AG04450 (cell line): ENCODE measurements at regions not wholly inside any gene's neighbourhood (a gene's known extent, or its start where the extent isn't known, plus 50 kb on each side); places are given as distances from the start of the nearest gene placed in this dataset.

Experiments
- CTCF ChIA-PET: fragments of 300-600, 350-600 bp; formaldehyde crosslinking; extraction: SDS; loops from one replicate; lab custom pipeline; 2022; ENCODE audit warnings: antibody characterized with exemption, inconsistent platforms; lab: Charles Lee
- POLR2A ChIA-PET: fragments of 350-600 bp; formaldehyde crosslinking; extraction: SDS; loops from one replicate; lab custom pipeline; 2021; ENCODE audit warnings: antibody characterized with exemption, inconsistent platforms; lab: Yijun Ruan, JAX
- DNase-seq: peaks from one replicate; pipeline ENCODE4 v3.0.0-alpha.2; 2011; ENCODE audit warnings: low read depth, low spot score
- H3K27ac ChIP-seq: one replicate; pipeline ENCODE4 v1.5.1; 2012; ENCODE audit warnings: low read depth, low read length, control low read depth
- H3K27me3 ChIP-seq: one replicate; pipeline ENCODE4 v1.6.0; 2012; ENCODE audit warnings: low read length; ENCODE audit not compliant: control insufficient read depth, insufficient read depth
- H3K4me3 ChIP-seq: 2 replicates; pipeline ENCODE4 v1.5.1; 2011; ENCODE audit warnings: mild to moderate bottlenecking, low read depth, low read length, control low read depth
- H3K9me3 ChIP-seq: 2 replicates; pipeline ENCODE4 v1.5.1; 2012; ENCODE audit warnings: low read length; ENCODE audit not compliant: control insufficient read depth, insufficient read depth
- CTCF ChIP-seq: IDR thresholded peaks from 2 replicates; pipeline ENCODE4 v1.5.1; 2011; ENCODE audit warnings: low read depth, low read length, control low read depth, inconsistent platforms

GRCh38 chr9:17970277-17970676 is 391.4 kb downstream of the SH3GL2 start:
- CTCF ChIA-PET: no interaction called here
- no peak overlapping the region for H3K27ac ChIP-seq
- TF ChIP-seq CTCF: no peak
- H3K27me3 ChIP-seq: no peaks in the 10 kb centered on the region
- no peak for DNase-seq
- POLR2A ChIA-PET: no interaction called here
- H3K9me3 ChIP-seq: no peaks in the 10 kb centered on the region
- no peak overlapping the region for H3K4me3 ChIP-seq

- DNase-seq: no peak
- Histone ChIP-seq H3K9me3 (no peaks in the 10 kb centered on the region), H3K27ac (no peak overlapping the region), H3K4me3 (no peak overlapping the region), H3K27me3 (no peaks in the 10 kb centered on the region)
- POLR2A ChIA-PET: no interaction called here
- TF ChIP-seq CTCF: no peak
- CTCF ChIA-PET: no interaction called here
These were observed 399.9 kb downstream of the SH3GL2 start for GRCh38 chr9:17978773-17979172.

- no peaks in the 10 kb centered on the region for H3K27me3 ChIP-seq
- TF ChIP-seq CTCF: no peak
- ChIA-PET CTCF (no interaction called here), POLR2A (no interaction called here)
- H3K27ac ChIP-seq: no peak overlapping the region
- no peak overlapping the region for H3K4me3 ChIP-seq
- H3K9me3 ChIP-seq: no peaks in the 10 kb centered on the region
- no peak for DNase-seq
These were observed 407.7 kb downstream of the SH3GL2 start for GRCh38 chr9:17986595-17986994.

- Histone ChIP-seq H3K9me3 (no peaks in the 10 kb centered on the region), H3K27ac (no peak overlapping the region), H3K27me3 (no peaks in the 10 kb centered on the region), H3K4me3 (no peak overlapping the region)
- DNase-seq: no peak
- CTCF ChIA-PET: no interaction called here
- POLR2A ChIA-PET: no interaction called here
- no peak for TF ChIP-seq CTCF
These were observed 408.3 kb downstream of the SH3GL2 start for GRCh38 chr9:17987189-17987588.

- ChIA-PET CTCF (interaction anchor here (1.1 kb wide), 1 partner anchor 178 kb away, joined by 3 read pairs; no protein-coding TSS in a partner anchor), POLR2A (no interaction called here)
- Histone ChIP-seq H3K4me3 (no peak overlapping the region), H3K27me3 (no peaks in the 10 kb centered on the region), H3K9me3 (no peaks in the 10 kb centered on the region), H3K27ac (no peak overlapping the region)
- no peak for DNase-seq
- TF ChIP-seq CTCF: no peak
These were observed 409.6 kb downstream of the SH3GL2 start for GRCh38 chr9:17988489-17988888.
